KMS-11 (cell line): ENCODE measurements at regions not wholly inside any gene's neighbourhood (a gene's known extent, or its start where the extent isn't known, plus 50 kb on each side); places are given as distances from the start of the nearest gene placed in this dataset.

Experiments
- H2AFZ ChIP-seq: fragments of 200-600 bp; sonication (generic); 2 replicates; pipeline ENCODE4 v1.6.1; 2016; ENCODE audit warnings: antibody characterized with exemption, mixed run types, low read depth
- H3K27ac ChIP-seq: fragments of 200-600 bp; sonication (generic); 2 replicates; pipeline ENCODE4 v1.6.1; 2016; ENCODE audit warnings: mild to moderate bottlenecking, mixed run types
- H3K27me3 ChIP-seq: fragments of 200-600 bp; sonication (generic); 2 replicates; pipeline ENCODE4 v1.6.1; 2017; ENCODE audit warnings: mild to moderate bottlenecking, low read depth, mixed run types, moderate library complexity; ENCODE audit not compliant: insufficient read depth
- H3K36me3 ChIP-seq: fragments of 200-600 bp; sonication (generic); 2 replicates; pipeline ENCODE4 v1.6.1; 2017; ENCODE audit warnings: mild to moderate bottlenecking, mixed run types; ENCODE audit not compliant: insufficient read depth
- H3K4me1 ChIP-seq: fragments of 200-600 bp; sonication (generic); 2 replicates; pipeline ENCODE4 v1.6.1; 2016; ENCODE audit warnings: mild to moderate bottlenecking, low read depth, mixed run types; ENCODE audit not compliant: poor library complexity, severe bottlenecking
- H3K4me2 ChIP-seq: fragments of 200-600 bp; sonication (generic); 2 replicates; pipeline ENCODE4 v1.7.0; 2016; ENCODE audit warnings: mild to moderate bottlenecking, mixed run types
- H3K4me3 ChIP-seq: fragments of 200-600 bp; sonication (generic); IDR thresholded peaks from 2 replicates; pipeline ENCODE4 v1.6.1; 2017; ENCODE audit warnings: low read depth, low read length, mixed read lengths; ENCODE audit not compliant: insufficient read depth
- H3K79me2 ChIP-seq: fragments of 200-600 bp; sonication (generic); 2 replicates; pipeline ENCODE4 v1.6.1; 2016; ENCODE audit warnings: low read depth, mixed run types; ENCODE audit not compliant: insufficient read depth
- H3K9ac ChIP-seq: fragments of 200-600 bp; sonication (generic); 2 replicates; pipeline ENCODE4 v1.6.1; 2016; ENCODE audit warnings: mild to moderate bottlenecking, mixed run types
- H4K20me1 ChIP-seq: fragments of 200-600 bp; sonication (generic); 2 replicates; pipeline ENCODE4 v1.6.1; 2016; ENCODE audit warnings: mild to moderate bottlenecking, mixed run types; ENCODE audit not compliant: insufficient read depth
- TF ChIP-seq, protein P1 (sequence below): fragments of 200-600 bp; sonication (generic); conservative IDR thresholded peaks from 2 replicates; pipeline ENCODE4 v1.6.1; 2017; ENCODE audit warnings: low read depth, mild to moderate bottlenecking, antibody characterized with exemption, low read length, moderate library complexity, mixed read lengths

DNA sequence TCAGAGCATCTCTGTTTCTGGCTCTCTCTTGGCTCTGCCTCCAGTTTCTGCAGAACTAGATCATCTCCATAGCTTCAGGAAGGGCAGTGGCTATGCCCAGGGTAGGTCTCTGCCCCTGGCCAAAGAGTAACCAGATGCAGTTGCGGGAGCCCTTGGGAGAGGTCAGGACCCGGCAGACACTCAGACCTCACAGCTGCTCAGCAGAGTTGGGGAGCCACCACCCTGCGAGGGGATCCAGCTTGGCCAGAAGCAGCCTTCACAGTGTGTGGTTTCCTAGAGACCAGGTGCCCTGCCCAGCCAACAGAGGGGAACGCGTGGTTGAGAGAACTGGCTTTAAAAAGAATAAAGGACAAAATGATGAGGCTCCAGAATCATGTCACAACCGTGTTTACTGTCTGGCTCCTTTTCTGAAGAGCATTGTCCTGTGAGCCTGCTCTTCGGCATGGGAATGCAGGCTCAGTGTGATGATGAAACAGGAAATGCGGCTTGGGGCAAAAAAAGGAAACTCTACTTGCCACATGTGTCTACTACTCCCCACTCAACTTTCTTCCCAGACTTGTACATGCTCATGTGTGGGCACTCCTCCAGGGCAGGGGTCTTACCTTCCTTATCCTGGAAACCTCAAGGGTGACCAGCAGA, 243.1 kb downstream of the INHBA start:
- Histone ChIP-seq H3K36me3 (no peaks in the 10 kb centered on the region), H3K4me3 (no peak overlapping the region), H3K4me1 (no peaks in the 10 kb centered on the region), H3K27ac (no peak overlapping the region), H3K4me2 (no peak overlapping the region), H2AFZ (no peak overlapping the region), H3K79me2 (no peaks in the 10 kb centered on the region), H3K9ac (no peak overlapping the region), H3K27me3 (no peaks in the 10 kb centered on the region), H4K20me1 (no peaks in the 10 kb centered on the region)
- TF ChIP-seq, protein P1, sequence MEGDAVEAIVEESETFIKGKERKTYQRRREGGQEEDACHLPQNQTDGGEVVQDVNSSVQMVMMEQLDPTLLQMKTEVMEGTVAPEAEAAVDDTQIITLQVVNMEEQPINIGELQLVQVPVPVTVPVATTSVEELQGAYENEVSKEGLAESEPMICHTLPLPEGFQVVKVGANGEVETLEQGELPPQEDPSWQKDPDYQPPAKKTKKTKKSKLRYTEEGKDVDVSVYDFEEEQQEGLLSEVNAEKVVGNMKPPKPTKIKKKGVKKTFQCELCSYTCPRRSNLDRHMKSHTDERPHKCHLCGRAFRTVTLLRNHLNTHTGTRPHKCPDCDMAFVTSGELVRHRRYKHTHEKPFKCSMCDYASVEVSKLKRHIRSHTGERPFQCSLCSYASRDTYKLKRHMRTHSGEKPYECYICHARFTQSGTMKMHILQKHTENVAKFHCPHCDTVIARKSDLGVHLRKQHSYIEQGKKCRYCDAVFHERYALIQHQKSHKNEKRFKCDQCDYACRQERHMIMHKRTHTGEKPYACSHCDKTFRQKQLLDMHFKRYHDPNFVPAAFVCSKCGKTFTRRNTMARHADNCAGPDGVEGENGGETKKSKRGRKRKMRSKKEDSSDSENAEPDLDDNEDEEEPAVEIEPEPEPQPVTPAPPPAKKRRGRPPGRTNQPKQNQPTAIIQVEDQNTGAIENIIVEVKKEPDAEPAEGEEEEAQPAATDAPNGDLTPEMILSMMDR, result no peak

DNA sequence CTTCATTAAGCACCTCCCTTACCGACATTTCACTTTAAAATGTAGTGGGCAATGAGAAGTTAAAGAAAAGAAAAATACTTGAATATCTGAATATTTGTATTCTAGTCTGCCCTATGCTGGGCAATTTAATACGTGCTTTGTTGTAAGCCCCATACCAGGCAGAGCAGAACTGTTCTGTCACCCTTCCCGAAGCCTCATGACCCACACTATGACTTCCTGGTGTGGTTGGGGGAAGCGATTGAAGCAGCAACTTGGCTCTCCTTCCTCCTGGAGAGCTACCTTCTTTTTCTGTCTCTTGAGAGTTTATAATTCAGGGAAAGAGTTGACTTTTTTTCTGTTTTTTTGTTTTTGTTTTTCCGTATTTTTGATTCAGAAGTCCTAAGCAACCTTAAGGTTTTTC, 243.7 kb downstream of the INHBA start:
- Histone ChIP-seq H3K36me3 (no peaks in the 10 kb centered on the region), H3K4me1 (no peaks in the 10 kb centered on the region), H3K4me3 (no peak overlapping the region), H4K20me1 (no peaks in the 10 kb centered on the region), H3K79me2 (no peaks in the 10 kb centered on the region), H3K4me2 (no peak overlapping the region), H3K27ac (no peak overlapping the region), H2AFZ (no peak overlapping the region), H3K27me3 (no peaks in the 10 kb centered on the region), H3K9ac (no peak overlapping the region)
- TF ChIP-seq, protein P1, result no peak

DNA sequence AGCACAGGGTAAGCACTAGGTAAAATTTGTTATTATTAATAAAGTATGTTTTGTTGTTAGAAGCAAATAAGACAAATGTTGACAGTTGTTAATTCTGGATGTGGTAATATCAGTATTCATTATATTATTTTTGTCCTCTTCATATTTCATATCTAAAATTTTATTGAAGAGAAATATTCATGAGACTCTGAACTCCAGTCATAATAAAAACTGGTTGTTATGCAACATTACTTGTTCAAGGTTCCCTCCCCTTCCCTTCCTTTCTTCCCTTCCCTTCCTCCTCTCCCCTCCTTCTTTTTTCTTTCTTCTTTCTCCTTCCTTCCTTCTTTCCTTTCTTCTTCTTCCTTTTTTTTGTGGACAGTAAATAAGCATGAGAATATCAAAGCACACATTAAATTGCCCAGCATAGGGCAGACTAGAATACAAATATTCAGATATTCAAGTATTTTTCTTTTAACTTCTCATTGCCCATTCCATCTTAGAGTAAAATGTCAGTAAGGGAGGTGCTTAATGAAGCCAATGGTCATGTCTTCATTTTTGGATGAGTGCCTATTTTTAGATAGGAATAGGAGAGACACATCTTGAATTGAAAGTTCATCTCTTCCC, 245.0 kb downstream of the INHBA start:
- Histone ChIP-seq H3K9ac (no peak overlapping the region), H3K4me3 (no peak overlapping the region), H3K36me3 (no peaks in the 10 kb centered on the region), H3K27ac (no peak overlapping the region), H3K4me1 (no peaks in the 10 kb centered on the region), H3K79me2 (no peaks in the 10 kb centered on the region), H3K4me2 (no peak overlapping the region), H3K27me3 (no peaks in the 10 kb centered on the region), H4K20me1 (no peaks in the 10 kb centered on the region), H2AFZ (no peak overlapping the region)
- TF ChIP-seq, protein P1, result no peak

DNA sequence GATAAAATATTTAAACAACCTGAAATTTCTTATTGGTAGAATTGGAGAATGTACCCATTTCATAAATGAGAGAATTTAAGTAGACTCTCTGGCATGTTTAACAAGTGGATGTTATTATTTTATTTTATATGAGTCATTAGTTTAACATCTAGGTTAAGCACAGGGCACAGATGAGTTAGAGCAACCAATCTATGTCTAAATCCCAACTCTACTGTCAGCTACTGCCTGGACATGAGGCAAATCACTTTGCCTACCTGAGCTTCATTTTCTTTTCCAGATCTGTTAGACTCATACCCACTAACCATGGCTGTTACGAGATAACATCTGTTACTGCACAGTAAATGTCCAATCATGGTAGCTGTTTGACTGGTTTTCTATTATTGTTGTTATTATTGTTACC, 251.1 kb downstream of the INHBA start:
- Histone ChIP-seq H3K36me3 (no peaks in the 10 kb centered on the region), H3K27ac (no peak overlapping the region), H2AFZ (no peak overlapping the region), H3K27me3 (no peaks in the 10 kb centered on the region), H3K79me2 (no peaks in the 10 kb centered on the region), H3K4me3 (no peak overlapping the region), H3K9ac (no peak overlapping the region), H3K4me2 (no peak overlapping the region), H3K4me1 (no peaks in the 10 kb centered on the region), H4K20me1 (no peaks in the 10 kb centered on the region)
- TF ChIP-seq, protein P1, result no peak
